ENCODE measurements at regions not wholly inside any gene's neighbourhood (a gene's known extent, or its start where the extent isn't known, plus 50 kb on each side); places are given as distances from the start of the nearest gene placed in this dataset.

DNA sequence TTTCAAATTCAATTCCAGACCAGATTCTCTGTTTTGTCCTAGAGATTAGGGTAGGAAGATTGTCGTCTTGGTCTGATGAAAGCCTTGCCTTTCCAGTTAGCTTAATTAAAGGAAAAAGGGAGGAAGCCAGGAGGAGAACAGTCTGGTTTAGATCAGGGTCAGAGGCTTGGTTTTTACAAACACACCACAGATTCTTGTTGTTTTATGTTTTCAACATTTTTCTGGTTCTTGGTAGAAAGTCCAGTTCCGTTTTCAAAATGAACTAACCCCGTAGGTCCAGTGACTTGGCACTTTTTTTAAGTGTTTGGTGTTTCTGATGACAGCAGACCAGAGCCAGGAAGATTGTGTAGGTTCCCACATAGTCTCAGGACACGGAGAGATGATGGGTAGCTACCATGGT is 167.1 kb upstream of the INHBA start:
- TF ChIP-seq POLR2AphosphoS5 (IDR thresholded peaks at IDR 0.05): no peak
- TF ChIP-seq, protein P1, sequence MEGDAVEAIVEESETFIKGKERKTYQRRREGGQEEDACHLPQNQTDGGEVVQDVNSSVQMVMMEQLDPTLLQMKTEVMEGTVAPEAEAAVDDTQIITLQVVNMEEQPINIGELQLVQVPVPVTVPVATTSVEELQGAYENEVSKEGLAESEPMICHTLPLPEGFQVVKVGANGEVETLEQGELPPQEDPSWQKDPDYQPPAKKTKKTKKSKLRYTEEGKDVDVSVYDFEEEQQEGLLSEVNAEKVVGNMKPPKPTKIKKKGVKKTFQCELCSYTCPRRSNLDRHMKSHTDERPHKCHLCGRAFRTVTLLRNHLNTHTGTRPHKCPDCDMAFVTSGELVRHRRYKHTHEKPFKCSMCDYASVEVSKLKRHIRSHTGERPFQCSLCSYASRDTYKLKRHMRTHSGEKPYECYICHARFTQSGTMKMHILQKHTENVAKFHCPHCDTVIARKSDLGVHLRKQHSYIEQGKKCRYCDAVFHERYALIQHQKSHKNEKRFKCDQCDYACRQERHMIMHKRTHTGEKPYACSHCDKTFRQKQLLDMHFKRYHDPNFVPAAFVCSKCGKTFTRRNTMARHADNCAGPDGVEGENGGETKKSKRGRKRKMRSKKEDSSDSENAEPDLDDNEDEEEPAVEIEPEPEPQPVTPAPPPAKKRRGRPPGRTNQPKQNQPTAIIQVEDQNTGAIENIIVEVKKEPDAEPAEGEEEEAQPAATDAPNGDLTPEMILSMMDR (IDR thresholded peaks at IDR 0.05 in 8 of 11, conservative IDR thresholded peaks at IDR 0.05 in 3 of 11): no peak

Data from spleen (tissue), 7 donors.